ENCODE measurements at regions not wholly inside any gene's neighbourhood (a gene's known extent, or its start where the extent isn't known, plus 50 kb on each side); places are given as distances from the start of the nearest gene placed in this dataset.
"Not testable (repeated sequence)": the region's sequence is repeated elsewhere in the genome, so short reads cannot be mapped to it uniquely, and the experiment has no call there.

- H3K36me3 ChIP-seq (ENCODE audit: control insufficient read depth in 3 of 3, insufficient read depth in 2 of 3, low read depth in 1 of 3, low read length in 3 of 3), result no peaks in the 10 kb centered on the region
- H3K4me3 ChIP-seq (ENCODE audit: low read depth in 1 of 3, low read length in 3 of 3), result no peak overlapping the region
- WGBS, 3 donors, result 20 to 69% (median 40%) methylated on average over 4 of the region's 4 CpGs
- H3K9me3 ChIP-seq (ENCODE audit: control insufficient read depth in 2 of 2, insufficient read depth in 1 of 2, low read depth in 1 of 2, low read length in 1 of 2), result peaks cover 0 to 3% of the 10 kb centered on the region in 2 donors
- no peak overlapping the region for H3K27ac ChIP-seq (ENCODE audit: low read depth in 1 of 3, low read length in 2 of 3)
- FAIRE-seq (no peak), DNase-seq (peak in 1 of 2 donors; percentile 70)
- peaks cover 0 to 1% (median 0%) of the 10 kb centered on the region in 3 donors for H3K4me1 ChIP-seq (ENCODE audit: control insufficient read depth in 3 of 3, insufficient read depth in 2 of 3, low read depth in 1 of 3, low read length in 2 of 3)
- H3K27me3 ChIP-seq (ENCODE audit: control insufficient read depth in 3 of 3, insufficient read depth in 3 of 3, low read length in 3 of 3), result peaks cover 0 to 2% (median 0%) of the 10 kb centered on the region in 3 donors
These were observed 256.0 kb downstream of the SV2B start for GRCh38 chr15:91356083-91356482.

DNA sequence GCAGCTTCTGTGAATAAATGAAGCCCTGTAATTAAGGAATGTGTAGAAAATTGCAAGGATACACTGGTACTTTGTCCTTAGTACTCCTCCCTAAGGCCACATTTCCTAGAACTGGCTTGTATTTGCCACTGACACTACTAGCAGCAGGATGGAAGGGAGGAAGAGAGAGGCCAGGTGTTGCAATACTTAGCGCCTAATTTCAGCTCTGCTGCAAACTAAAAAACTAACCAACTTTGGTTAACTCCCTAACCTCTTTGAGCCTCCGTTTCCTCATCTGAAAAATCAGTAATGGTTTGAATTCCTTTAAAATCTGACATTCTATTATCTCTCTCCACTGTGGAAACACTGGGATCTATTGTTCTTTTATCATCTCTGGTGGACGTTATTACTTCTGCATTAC lies 257.0 kb downstream of the SV2B start:
- Histone ChIP-seq H3K36me3 (ENCODE audit: control insufficient read depth in 3 of 3, insufficient read depth in 2 of 3, low read depth in 1 of 3, low read length in 3 of 3) (no peaks in the 10 kb centered on the region), H3K9me3 (ENCODE audit: control insufficient read depth in 2 of 2, insufficient read depth in 1 of 2, low read depth in 1 of 2, low read length in 1 of 2) (no peaks in the 10 kb centered on the region), H3K4me1 (ENCODE audit: control insufficient read depth in 3 of 3, insufficient read depth in 2 of 3, low read depth in 1 of 3, low read length in 2 of 3) (peaks cover 0 to 1% (median 0%) of the 10 kb centered on the region in 3 donors), H3K27me3 (ENCODE audit: control insufficient read depth in 3 of 3, insufficient read depth in 3 of 3, low read length in 3 of 3) (no peaks in the 10 kb centered on the region), H3K4me3 (ENCODE audit: low read depth in 1 of 3, low read length in 3 of 3) (no peak overlapping the region), H3K27ac (ENCODE audit: low read depth in 1 of 3, low read length in 2 of 3) (no peak overlapping the region)
- FAIRE-seq (no peak), DNase-seq (no peak)
- WGBS, 3 donors, result 38 to 62% (median 47%) methylated on average over 3 of the region's 3 CpGs

DNA sequence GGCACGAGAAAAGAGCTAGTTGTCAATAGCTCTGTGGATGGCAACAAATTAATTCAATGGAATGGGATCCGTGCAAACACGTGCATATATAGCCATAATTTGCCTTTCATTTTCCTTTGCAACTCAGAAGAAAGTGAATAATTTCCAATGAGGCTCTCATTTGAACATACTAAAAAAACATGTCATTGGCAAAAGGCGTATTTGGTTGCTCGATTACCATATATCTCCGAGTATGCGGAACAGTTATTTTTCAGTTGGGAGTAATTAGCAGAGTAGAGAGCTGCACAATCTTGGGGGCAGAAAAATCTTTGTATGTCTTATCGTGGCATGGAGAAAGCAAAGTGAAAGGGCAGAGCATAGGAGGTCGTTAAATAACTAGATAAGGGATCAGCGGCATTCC lies 257.4 kb downstream of the SV2B start:
- WGBS, 3 donors, result 72 to 78% (median 72%) methylated on average over 10 of the region's 10 CpGs
- Histone ChIP-seq H3K4me1 (ENCODE audit: control insufficient read depth in 3 of 3, insufficient read depth in 2 of 3, low read depth in 1 of 3, low read length in 2 of 3) (peaks cover 0 to 1% (median 0%) of the 10 kb centered on the region in 3 donors), H3K4me3 (ENCODE audit: low read depth in 1 of 3, low read length in 3 of 3) (no peak overlapping the region), H3K27ac (ENCODE audit: low read depth in 1 of 3, low read length in 2 of 3) (no peak overlapping the region), H3K36me3 (ENCODE audit: control insufficient read depth in 3 of 3, insufficient read depth in 2 of 3, low read depth in 1 of 3, low read length in 3 of 3) (no peaks in the 10 kb centered on the region), H3K9me3 (ENCODE audit: control insufficient read depth in 2 of 2, insufficient read depth in 1 of 2, low read depth in 1 of 2, low read length in 1 of 2) (no peaks in the 10 kb centered on the region), H3K27me3 (ENCODE audit: control insufficient read depth in 3 of 3, insufficient read depth in 3 of 3, low read length in 3 of 3) (no peaks in the 10 kb centered on the region)
- FAIRE-seq, result no peak
- no peak for DNase-seq

DNA sequence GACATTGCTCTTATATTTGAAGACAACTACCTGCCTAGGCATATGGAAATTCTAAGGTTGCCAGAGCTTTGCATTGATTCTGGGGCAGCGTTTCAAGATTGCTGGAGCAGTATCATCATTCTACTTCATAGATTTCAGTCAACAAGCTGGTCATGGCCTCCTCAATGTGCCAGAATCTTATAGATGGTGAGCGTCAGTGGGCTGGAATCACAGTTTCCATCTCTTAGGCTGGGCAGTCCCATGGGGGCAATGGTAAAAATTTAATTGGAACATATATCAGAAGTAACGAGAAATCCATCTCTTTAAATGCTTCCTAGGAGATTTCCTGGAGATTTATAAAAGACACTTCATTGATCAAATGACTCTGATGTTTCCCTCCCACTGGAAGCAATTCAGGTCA lies 258.3 kb downstream of the SV2B start:
- FAIRE-seq (no peak), DNase-seq (no peak)
- Histone ChIP-seq H3K27ac (ENCODE audit: low read depth in 1 of 3, low read length in 2 of 3) (no peak overlapping the region), H3K27me3 (ENCODE audit: control insufficient read depth in 3 of 3, insufficient read depth in 3 of 3, low read length in 3 of 3) (no peaks in the 10 kb centered on the region), H3K36me3 (ENCODE audit: control insufficient read depth in 3 of 3, insufficient read depth in 2 of 3, low read depth in 1 of 3, low read length in 3 of 3) (no peaks in the 10 kb centered on the region), H3K4me3 (ENCODE audit: low read depth in 1 of 3, low read length in 3 of 3) (no peak overlapping the region), H3K9me3 (ENCODE audit: control insufficient read depth in 2 of 2, insufficient read depth in 1 of 2, low read depth in 1 of 2, low read length in 1 of 2) (no peaks in the 10 kb centered on the region), H3K4me1 (ENCODE audit: control insufficient read depth in 3 of 3, insufficient read depth in 2 of 3, low read depth in 1 of 3, low read length in 2 of 3) (peaks cover 0 to 1% (median 0%) of the 10 kb centered on the region in 3 donors)
- WGBS, 3 donors, result 87 to 96% (median 90%) methylated on average over 3 of the region's 3 CpGs

DNA sequence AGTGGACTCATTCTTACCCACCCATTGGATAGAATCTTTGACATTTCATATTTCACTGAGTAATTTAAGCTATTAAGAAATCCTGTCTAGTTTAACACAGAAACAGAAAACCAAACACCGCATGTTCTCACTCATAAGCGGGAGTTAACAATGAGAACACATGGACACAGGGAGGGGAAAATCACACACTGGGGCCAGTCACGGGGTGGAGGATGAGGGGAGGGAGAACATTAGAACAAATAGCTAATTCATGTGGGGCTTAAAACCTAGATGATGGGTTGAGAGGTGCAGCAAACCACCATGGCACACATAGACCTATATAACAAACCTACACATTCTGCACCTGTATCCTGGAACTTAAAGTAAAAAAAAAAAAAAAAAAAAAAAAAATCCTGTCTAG lies 261.6 kb downstream of the SV2B start:
- not testable (repeated sequence) for H3K4me1 ChIP-seq (ENCODE audit: control insufficient read depth in 3 of 3, insufficient read depth in 2 of 3, low read depth in 1 of 3, low read length in 2 of 3); DNase-seq; H3K4me3 ChIP-seq (ENCODE audit: low read depth in 1 of 3, low read length in 3 of 3); FAIRE-seq; H3K9me3 ChIP-seq (ENCODE audit: control insufficient read depth in 2 of 2, insufficient read depth in 1 of 2, low read depth in 1 of 2, low read length in 1 of 2); H3K27me3 ChIP-seq (ENCODE audit: control insufficient read depth in 3 of 3, insufficient read depth in 3 of 3, low read length in 3 of 3); H3K36me3 ChIP-seq (ENCODE audit: control insufficient read depth in 3 of 3, insufficient read depth in 2 of 3, low read depth in 1 of 3, low read length in 3 of 3); H3K27ac ChIP-seq (ENCODE audit: low read depth in 1 of 3, low read length in 2 of 3)
- 80 to 97% (median 89%) methylated on average over 3 of the region's 3 CpGs for WGBS, 3 donors

GRCh38 chr15:91366111-91366510 lies 266.1 kb downstream of the SV2B start:
- Histone ChIP-seq H3K4me3 (ENCODE audit: low read depth in 1 of 3, low read length in 3 of 3) (no peak overlapping the region), H3K27ac (ENCODE audit: low read depth in 1 of 3, low read length in 2 of 3) (no peak overlapping the region), H3K36me3 (ENCODE audit: control insufficient read depth in 3 of 3, insufficient read depth in 2 of 3, low read depth in 1 of 3, low read length in 3 of 3) (no peaks in the 10 kb centered on the region), H3K27me3 (ENCODE audit: control insufficient read depth in 3 of 3, insufficient read depth in 3 of 3, low read length in 3 of 3) (no peaks in the 10 kb centered on the region), H3K4me1 (ENCODE audit: control insufficient read depth in 3 of 3, insufficient read depth in 2 of 3, low read depth in 1 of 3, low read length in 2 of 3) (no peaks in the 10 kb centered on the region), H3K9me3 (ENCODE audit: control insufficient read depth in 2 of 2, insufficient read depth in 1 of 2, low read depth in 1 of 2, low read length in 1 of 2) (no peaks in the 10 kb centered on the region)
- WGBS, 3 donors, result 68 to 86% (median 75%) methylated on average over 6 of the region's 6 CpGs
- FAIRE-seq (no peak), DNase-seq (no peak)

- WGBS, 3 donors, result 41 to 64% (median 46%) methylated on average over 9 of the region's 9 CpGs
- H3K9me3 ChIP-seq (ENCODE audit: control insufficient read depth in 2 of 2, insufficient read depth in 1 of 2, low read depth in 1 of 2, low read length in 1 of 2), result no peaks in the 10 kb centered on the region
- no peaks in the 10 kb centered on the region for H3K27me3 ChIP-seq (ENCODE audit: control insufficient read depth in 3 of 3, insufficient read depth in 3 of 3, low read length in 3 of 3)
- DNase-seq, result peak in 1 of 2 donors; percentile 16
- no peak overlapping the region for H3K4me3 ChIP-seq (ENCODE audit: low read depth in 1 of 3, low read length in 3 of 3)
- no peaks in the 10 kb centered on the region for H3K36me3 ChIP-seq (ENCODE audit: control insufficient read depth in 3 of 3, insufficient read depth in 2 of 3, low read depth in 1 of 3, low read length in 3 of 3)
- no peaks in the 10 kb centered on the region for H3K4me1 ChIP-seq (ENCODE audit: control insufficient read depth in 3 of 3, insufficient read depth in 2 of 3, low read depth in 1 of 3, low read length in 2 of 3)
- no peak for FAIRE-seq
- H3K27ac ChIP-seq (ENCODE audit: low read depth in 1 of 3, low read length in 2 of 3), result no peak overlapping the region
These were observed 268.6 kb downstream of the SV2B start for GRCh38 chr15:91368611-91369010.

GRCh38 chr15:91369823-91370222 lies 269.8 kb downstream of the SV2B start:
- Histone ChIP-seq H3K4me3 (ENCODE audit: low read depth in 1 of 3, low read length in 3 of 3) (no peak overlapping the region), H3K27me3 (ENCODE audit: control insufficient read depth in 3 of 3, insufficient read depth in 3 of 3, low read length in 3 of 3) (no peaks in the 10 kb centered on the region), H3K27ac (ENCODE audit: low read depth in 1 of 3, low read length in 2 of 3) (no peak overlapping the region), H3K36me3 (ENCODE audit: control insufficient read depth in 3 of 3, insufficient read depth in 2 of 3, low read depth in 1 of 3, low read length in 3 of 3) (no peaks in the 10 kb centered on the region), H3K4me1 (ENCODE audit: control insufficient read depth in 3 of 3, insufficient read depth in 2 of 3, low read depth in 1 of 3, low read length in 2 of 3) (no peaks in the 10 kb centered on the region), H3K9me3 (ENCODE audit: control insufficient read depth in 2 of 2, insufficient read depth in 1 of 2, low read depth in 1 of 2, low read length in 1 of 2) (no peaks in the 10 kb centered on the region)
- DNase-seq (no peak), FAIRE-seq (no peak)
- 57 to 73% (median 59%) methylated on average over 7 of the region's 7 CpGs for WGBS, 3 donors

- 85 to 94% (median 86%) methylated on average over 3 of the region's 3 CpGs for WGBS, 3 donors
- not testable (repeated sequence) for H3K27ac ChIP-seq (ENCODE audit: low read depth in 1 of 3, low read length in 2 of 3); FAIRE-seq
These were observed 271.3 kb downstream of the SV2B start for GRCh38 chr15:91371345-91371744.

More at GRCh38 chr15:91371345-91371744, 271.3 kb downstream of the SV2B start:
- not testable (repeated sequence) for H3K27me3 ChIP-seq (ENCODE audit: control insufficient read depth in 3 of 3, insufficient read depth in 3 of 3, low read length in 3 of 3); DNase-seq; H3K9me3 ChIP-seq (ENCODE audit: control insufficient read depth in 2 of 2, insufficient read depth in 1 of 2, low read depth in 1 of 2, low read length in 1 of 2); H3K4me3 ChIP-seq (ENCODE audit: low read depth in 1 of 3, low read length in 3 of 3); H3K4me1 ChIP-seq (ENCODE audit: control insufficient read depth in 3 of 3, insufficient read depth in 2 of 3, low read depth in 1 of 3, low read length in 2 of 3); H3K36me3 ChIP-seq (ENCODE audit: control insufficient read depth in 3 of 3, insufficient read depth in 2 of 3, low read depth in 1 of 3, low read length in 3 of 3)

Measured in small intestine (tissue), 7 donors.